HAP-1 (cell line): ENCODE measurements at regions not wholly inside any gene's neighbourhood (a gene's known extent, or its start where the extent isn't known, plus 50 kb on each side); places are given as distances from the start of the nearest gene placed in this dataset.
"Not testable (repeated sequence)": the region's sequence is repeated elsewhere in the genome, so short reads cannot be mapped to it uniquely, and the experiment has no call there.

Experiments used
- DNase-seq, 2 experiments: peaks; one replicate each; pipeline ENCODE4 v3.0.0-alpha.2; 2016 to 2020; ENCODE audit warnings: low spot score in 2 of 2
- H3K27me3 ChIP-seq: fragments of 250-450 bp; sonication (Bioruptor Pico); 2 replicates; pipeline ENCODE4 v1.5.1; 2020; ENCODE audit warnings: low read depth, mild to moderate bottlenecking, moderate library complexity
- H3K36me3 ChIP-seq: fragments of 250-450 bp; sonication (Bioruptor Pico); replicated peaks from 2 replicates; pipeline ENCODE4 v1.5.1; 2020; ENCODE audit warnings: mild to moderate bottlenecking
- H3K4me1 ChIP-seq: fragments of 250-450 bp; sonication (Bioruptor Pico); 2 replicates; pipeline ENCODE4 v1.5.1; 2020; ENCODE audit warnings: mild to moderate bottlenecking
- H3K4me3 ChIP-seq: fragments of 250-450 bp; sonication (Bioruptor Pico); 2 replicates; pipeline ENCODE4 v1.5.1; 2020; ENCODE audit warnings: mild to moderate bottlenecking, moderate library complexity
- H3K9me3 ChIP-seq: fragments of 250-450 bp; sonication (Bioruptor Pico); 2 replicates; pipeline ENCODE4 v1.5.1; 2020; ENCODE audit warnings: mild to moderate bottlenecking, moderate library complexity
- in situ Hi-C: fragments of 300-500 bp; cut with MboI; formaldehyde crosslinking; loops from 3 replicates; pipeline ENCODE4 v1.14.3; 2020; ENCODE audit warnings: low sequenced_read_pairs, inconsistent platforms, mixed read lengths

DNA sequence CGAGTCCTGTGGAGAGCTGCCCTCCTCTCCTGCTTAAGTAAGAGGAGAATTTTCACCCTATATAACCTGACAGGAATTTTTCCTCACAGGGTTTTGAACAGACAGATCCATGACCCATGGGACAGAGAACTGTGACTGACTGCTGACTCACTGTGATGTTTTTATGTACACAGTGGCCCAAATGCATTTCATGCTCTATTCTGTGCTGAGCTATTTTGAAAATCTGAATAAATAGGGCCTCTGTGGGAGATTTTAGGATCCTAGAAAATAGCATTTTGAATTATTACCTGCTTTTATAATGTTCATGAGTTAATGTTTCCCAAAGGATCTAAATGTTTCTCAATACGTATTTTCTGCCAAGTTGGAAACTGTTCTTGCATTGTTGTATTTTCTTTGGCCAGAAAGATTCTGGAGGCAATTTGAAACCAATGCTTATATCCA, 577.4 kb downstream of the HTR1B start:
- Histone ChIP-seq H3K36me3 (no peaks in the 10 kb centered on the region), H3K27me3 (no peaks in the 10 kb centered on the region), H3K4me1 (no peaks in the 10 kb centered on the region), H3K9me3 (no peaks in the 10 kb centered on the region), H3K4me3 (no peak overlapping the region)
- in situ Hi-C loops, result no loop called here
- no peak for DNase-seq

DNA sequence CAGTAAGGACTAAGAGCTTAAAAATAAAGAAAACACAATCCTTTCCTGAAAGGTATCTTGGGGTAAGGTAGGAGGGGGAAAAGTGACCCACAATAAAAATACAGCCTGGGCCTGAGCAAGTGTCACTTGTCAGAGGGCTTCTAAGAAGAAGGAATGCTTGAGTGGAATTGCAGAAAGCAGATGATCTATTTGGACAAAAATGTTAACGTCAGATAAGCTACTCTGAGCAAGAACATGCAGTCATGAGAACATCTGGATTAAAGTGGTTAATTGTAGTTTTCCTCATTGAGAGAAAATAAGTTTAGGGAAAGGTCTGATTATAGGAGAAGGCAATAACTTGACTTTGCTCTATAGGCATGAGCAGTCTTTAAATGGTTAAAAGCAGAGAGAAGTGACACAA, 581.9 kb downstream of the HTR1B start:
- Histone ChIP-seq H3K4me1 (no peaks in the 10 kb centered on the region), H3K36me3 (no peaks in the 10 kb centered on the region), H3K27me3 (no peaks in the 10 kb centered on the region), H3K4me3 (no peak overlapping the region), H3K9me3 (no peaks in the 10 kb centered on the region)
- no peak for DNase-seq
- in situ Hi-C loops, result no loop called here

DNA sequence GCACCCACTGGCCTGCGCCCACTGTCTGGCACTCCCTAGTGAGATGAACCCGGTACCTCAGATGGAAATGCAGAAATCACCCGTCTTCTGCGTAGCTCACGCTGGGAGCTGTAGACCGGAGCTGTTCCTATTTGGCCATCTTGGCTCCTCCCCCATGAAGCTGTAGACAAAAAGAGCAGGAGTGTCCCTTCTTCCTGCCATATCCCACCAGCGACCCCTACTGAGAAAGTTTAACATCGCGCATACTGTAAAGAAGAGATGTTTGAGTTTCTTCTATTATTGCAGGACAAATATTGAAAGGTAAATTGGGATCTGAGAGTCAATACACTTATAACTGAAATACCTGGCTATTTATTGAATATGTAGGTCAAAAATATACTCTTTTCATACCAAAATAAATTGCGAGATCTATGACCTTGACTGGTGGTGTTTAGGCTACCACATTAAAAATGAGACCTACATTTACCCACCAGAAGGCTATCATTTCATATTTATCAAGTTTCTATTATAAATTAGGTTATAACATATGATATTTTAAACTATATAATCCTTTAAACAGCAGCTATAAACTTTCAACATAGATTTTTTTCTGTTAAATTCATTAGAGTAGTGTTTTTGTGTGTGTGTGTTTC, 586.3 kb downstream of the HTR1B start:
- no peaks in the 10 kb centered on the region for H3K27me3 ChIP-seq
- DNase-seq, result peak in 1 of 2 experiments; percentile 57
- no peaks in the 10 kb centered on the region for H3K36me3 ChIP-seq
- no peaks in the 10 kb centered on the region for H3K9me3 ChIP-seq
- H3K4me1 ChIP-seq, result no peaks in the 10 kb centered on the region
- no peak overlapping the region for H3K4me3 ChIP-seq
- in situ Hi-C loops, result no loop called here

DNA sequence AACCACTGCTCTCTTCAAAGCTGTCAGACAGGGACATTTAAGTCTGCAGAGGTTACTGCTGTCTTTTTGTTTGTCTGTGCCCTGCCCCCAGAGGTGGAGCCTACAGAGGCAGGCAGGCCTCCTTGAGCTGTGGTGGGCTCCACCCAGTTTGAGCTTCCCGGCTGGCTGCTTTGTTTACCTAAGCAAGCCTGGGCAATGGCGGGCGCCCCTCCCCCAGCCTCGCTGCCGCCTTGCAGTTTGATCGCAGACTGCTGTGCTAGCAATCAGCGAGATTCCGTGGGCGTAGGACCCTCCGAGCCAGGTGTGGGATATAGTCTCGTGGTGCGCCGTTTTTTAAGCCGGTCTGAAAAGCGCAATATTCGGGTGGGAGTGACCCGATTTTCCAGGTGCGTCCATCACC, 586.9 kb downstream of the HTR1B start:
- H3K36me3 ChIP-seq, H3K4me1 ChIP-seq, H3K27me3 ChIP-seq, DNase-seq, H3K4me3 ChIP-seq, H3K9me3 ChIP-seq, in situ Hi-C loops: not testable (repeated sequence)

DNA sequence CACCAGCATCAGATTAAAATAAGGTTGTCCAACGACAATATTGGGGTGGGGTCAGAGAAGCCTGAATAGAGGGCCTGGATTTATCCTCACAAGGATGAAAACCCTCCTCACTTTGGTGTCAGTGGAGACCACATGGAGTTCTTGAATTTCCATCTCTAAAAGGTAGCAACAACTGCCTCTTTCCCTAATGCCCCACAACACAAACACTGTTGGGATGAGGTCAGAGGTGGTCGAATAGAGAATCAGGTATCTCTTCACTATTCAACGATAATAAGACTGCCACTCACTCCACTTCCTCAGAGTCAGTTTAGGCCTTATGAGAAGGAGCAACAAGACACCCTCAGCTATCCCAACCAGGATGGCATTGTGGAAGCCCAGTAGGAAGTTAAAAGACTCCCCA, 596.1 kb downstream of the HTR1B start:
- H3K36me3 ChIP-seq, result no peaks in the 10 kb centered on the region
- no peaks in the 10 kb centered on the region for H3K4me1 ChIP-seq
- H3K4me3 ChIP-seq, result no peak overlapping the region
- DNase-seq, result no peak
- in situ Hi-C loops, result no loop called here
- H3K27me3 ChIP-seq, result no peaks in the 10 kb centered on the region
- no peaks in the 10 kb centered on the region for H3K9me3 ChIP-seq

GRCh38 chr6:76866091-76866915, 597.0 kb downstream of the HTR1B start:
- in situ Hi-C loops, result no loop called here
- DNase-seq, result no peak

DNA sequence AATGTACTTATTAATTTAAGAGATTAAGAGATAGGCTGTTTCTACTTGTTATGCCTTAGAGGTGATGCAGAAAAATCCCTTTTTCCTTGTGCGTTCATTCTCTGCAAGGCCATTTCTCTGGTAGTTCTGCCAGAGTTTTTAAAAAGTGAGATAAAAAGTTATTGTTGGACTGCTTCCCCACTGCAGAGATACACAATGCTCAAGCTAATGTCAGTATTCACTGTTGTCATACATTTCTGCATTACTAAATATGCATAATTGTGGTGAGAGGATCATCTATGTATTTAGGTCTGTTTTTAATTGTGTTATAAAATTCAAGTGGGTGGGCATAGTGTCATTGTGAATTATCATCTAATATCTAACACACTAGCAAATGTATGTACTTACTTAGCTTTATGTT, 600.4 kb downstream of the HTR1B start:
- no peak for DNase-seq
- no peaks in the 10 kb centered on the region for H3K9me3 ChIP-seq
- in situ Hi-C loops, result no loop called here

More at GRCh38 chr6:76866091-76866915, 597.0 kb downstream of the HTR1B start:
- Histone ChIP-seq H3K27me3 (no peaks in the 10 kb centered on the region), H3K4me1 (no peaks in the 10 kb centered on the region), H3K9me3 (no peaks in the 10 kb centered on the region), H3K36me3 (no peaks in the 10 kb centered on the region), H3K4me3 (no peak overlapping the region)

GRCh38 chr6:76861403-76861802, 601.9 kb downstream of the HTR1B start:
- Histone ChIP-seq H3K4me1 (no peaks in the 10 kb centered on the region), H3K27me3 (no peaks in the 10 kb centered on the region), H3K36me3 (no peaks in the 10 kb centered on the region), H3K4me3 (no peak overlapping the region), H3K9me3 (no peaks in the 10 kb centered on the region)
- in situ Hi-C loops, result no loop called here
- DNase-seq, result peak; percentile 41 to 49

More for the DNA sequence above, 600.4 kb downstream of the HTR1B start:
- no peaks in the 10 kb centered on the region for H3K27me3 ChIP-seq
- H3K4me1 ChIP-seq, result no peaks in the 10 kb centered on the region
- no peaks in the 10 kb centered on the region for H3K36me3 ChIP-seq
- no peak overlapping the region for H3K4me3 ChIP-seq

DNA sequence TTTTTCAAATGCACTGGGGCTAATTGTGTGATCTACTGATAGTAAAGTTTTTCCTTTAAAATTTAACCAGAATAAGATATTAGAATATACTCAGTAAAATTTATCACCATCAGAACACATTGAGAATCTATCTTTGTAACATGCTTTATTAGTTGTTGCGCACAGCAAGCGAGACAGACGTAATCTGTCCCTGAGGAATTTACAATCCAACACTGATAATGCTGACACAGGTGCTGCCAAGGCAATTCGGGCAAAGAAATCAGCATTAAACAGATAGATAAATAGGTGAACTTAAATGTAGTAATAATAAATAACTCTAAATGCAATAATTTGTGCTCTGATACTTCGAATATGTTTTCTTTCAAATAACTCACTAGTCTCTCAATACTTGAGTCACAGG, 607.2 kb downstream of the HTR1B start:
- H3K36me3 ChIP-seq, result no peaks in the 10 kb centered on the region
- in situ Hi-C loops, result no loop called here
- no peaks in the 10 kb centered on the region for H3K4me1 ChIP-seq
- H3K4me3 ChIP-seq, result no peak overlapping the region
- H3K9me3 ChIP-seq, result no peaks in the 10 kb centered on the region
- no peaks in the 10 kb centered on the region for H3K27me3 ChIP-seq
- no peak for DNase-seq

DNA sequence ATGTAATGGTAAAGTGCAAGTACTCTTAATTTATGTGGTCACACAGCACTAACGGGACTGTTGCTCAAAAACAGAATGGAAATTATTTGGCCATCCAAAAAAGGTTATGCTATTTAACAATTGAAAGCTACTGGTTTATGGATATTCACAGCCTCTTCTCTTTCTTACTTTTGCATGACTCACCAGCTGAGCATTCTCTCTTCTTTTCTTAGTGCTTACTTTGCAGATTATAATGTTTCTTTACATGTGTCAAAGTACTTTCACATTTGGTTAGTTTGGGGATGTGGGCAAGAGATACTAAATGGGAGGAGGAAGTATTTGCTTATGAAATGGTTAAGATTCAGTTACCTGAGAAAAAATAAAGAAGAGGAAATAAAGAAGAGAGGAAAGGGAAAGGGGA, 610.5 kb downstream of the HTR1B start:
- H3K4me3 ChIP-seq, result no peak overlapping the region
- no peaks in the 10 kb centered on the region for H3K9me3 ChIP-seq
- no peaks in the 10 kb centered on the region for H3K36me3 ChIP-seq
- in situ Hi-C loops, result no loop called here
- no peak for DNase-seq
- no peaks in the 10 kb centered on the region for H3K4me1 ChIP-seq
- H3K27me3 ChIP-seq, result no peaks in the 10 kb centered on the region

GRCh38 chr6:76849274-76849970, 613.9 kb downstream of the HTR1B start:
- H3K4me3 ChIP-seq, H3K9me3 ChIP-seq, H3K4me1 ChIP-seq, in situ Hi-C loops, H3K27me3 ChIP-seq, DNase-seq, H3K36me3 ChIP-seq: not testable (repeated sequence)

GRCh38 chr6:76843054-76843822, 620.1 kb downstream of the HTR1B start:
- Histone ChIP-seq H3K36me3 (no peaks in the 10 kb centered on the region), H3K9me3 (no peaks in the 10 kb centered on the region), H3K27me3 (no peaks in the 10 kb centered on the region), H3K4me3 (no peak overlapping the region), H3K4me1 (no peaks in the 10 kb centered on the region)
- in situ Hi-C loops, result no loop called here
- no peak for DNase-seq

GRCh38 chr6:76840865-76841264, 622.4 kb downstream of the HTR1B start:
- Histone ChIP-seq H3K9me3 (no peaks in the 10 kb centered on the region), H3K27me3 (no peaks in the 10 kb centered on the region), H3K4me3 (no peak overlapping the region), H3K4me1 (no peaks in the 10 kb centered on the region), H3K36me3 (no peaks in the 10 kb centered on the region)
- in situ Hi-C loops, result no loop called here
- DNase-seq, result no peak
